PC-3 (cell line): ENCODE measurements at regions not wholly inside any gene's neighbourhood (a gene's known extent, or its start where the extent isn't known, plus 50 kb on each side); places are given as distances from the start of the nearest gene placed in this dataset.

ENCODE experiments used
- CTCF ChIP-seq: fragments of 300-600 bp; sonication (generic); conservative IDR thresholded peaks from 2 replicates; pipeline ENCODE4 v1.5.1; 2017; ENCODE audit warnings: antibody characterized with exemption, low read depth, mild to moderate bottlenecking, low read length
- EZH2 ChIP-seq: fragments of 300-600 bp; sonication (generic); IDR thresholded peaks from one replicate; pipeline ENCODE4 v1.6.1; 2017; ENCODE audit warnings: antibody characterized with exemption, mild to moderate bottlenecking, low read length; ENCODE audit not compliant: unreplicated experiment
- EZH2phosphoT487 ChIP-seq: fragments of 300-600 bp; sonication (generic); IDR thresholded peaks from 2 replicates; pipeline ENCODE4 v1.6.1; 2018; ENCODE audit warnings: mild to moderate bottlenecking, antibody characterized with exemption, low read length, borderline replicate concordance

GRCh38 chr3:190182418-190183043 lies 61.8 kb upstream of the P3H2 start:
- no peak for TF ChIP-seq CTCF
- TF ChIP-seq EZH2, result no peak
- TF ChIP-seq EZH2phosphoT487, result no peak
